AG04449 (cell line): ENCODE measurements at regions not wholly inside any gene's neighbourhood (a gene's known extent, or its start where the extent isn't known, plus 50 kb on each side); places are given as distances from the start of the nearest gene placed in this dataset.

Experiments
- CTCF ChIA-PET: fragments of 350-600 bp; formaldehyde crosslinking; extraction: SDS; loops from one replicate; lab custom pipeline; 2021; ENCODE audit warnings: antibody characterized with exemption; lab: Yijun Ruan, JAX
- POLR2A ChIA-PET: fragments of 400-600, 350-600 bp; formaldehyde crosslinking; extraction: SDS; loops from one replicate; lab custom pipeline; 2020; ENCODE audit warnings: antibody characterized with exemption, inconsistent platforms; lab: Yijun Ruan, JAX
- DNase-seq: peaks from one replicate; pipeline ENCODE4 v3.0.0-alpha.2; 2010; ENCODE audit warnings: low read depth, low spot score
- H3K4me3 ChIP-seq: 2 replicates; pipeline ENCODE4 v1.5.1; 2011; ENCODE audit warnings: low read depth, mild to moderate bottlenecking, control low read depth, low read length
- TF ChIP-seq, protein P1 (sequence below): IDR thresholded peaks from one replicate; pipeline ENCODE4 v1.5.1; 2011; ENCODE audit warnings: mild to moderate bottlenecking, moderate library complexity, low read length, control low read depth, inconsistent platforms; ENCODE audit not compliant: insufficient read depth; ENCODE audit errors: missing control alignments

DNA sequence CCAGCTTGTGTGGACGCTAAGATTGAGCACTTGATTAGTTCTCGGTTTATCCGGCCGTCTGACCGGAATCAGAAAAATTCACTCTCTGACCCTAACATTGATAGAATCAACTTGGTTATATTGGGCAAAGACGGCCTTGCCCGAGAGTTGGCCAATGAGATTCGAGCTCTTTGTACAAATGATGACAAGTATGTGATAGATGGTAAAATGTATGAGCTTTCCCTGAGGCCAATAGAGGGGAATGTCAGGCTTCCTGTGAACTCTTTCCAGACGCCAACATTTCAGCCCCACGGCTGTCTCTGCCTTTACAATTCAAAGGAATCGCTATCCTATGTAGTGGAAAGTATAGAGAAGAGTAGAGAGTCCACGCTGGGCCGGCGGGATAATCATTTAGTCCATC is 59.6 kb downstream of the ARHGAP35 start:
- DNase-seq, result no peak
- TF ChIP-seq, protein P1, sequence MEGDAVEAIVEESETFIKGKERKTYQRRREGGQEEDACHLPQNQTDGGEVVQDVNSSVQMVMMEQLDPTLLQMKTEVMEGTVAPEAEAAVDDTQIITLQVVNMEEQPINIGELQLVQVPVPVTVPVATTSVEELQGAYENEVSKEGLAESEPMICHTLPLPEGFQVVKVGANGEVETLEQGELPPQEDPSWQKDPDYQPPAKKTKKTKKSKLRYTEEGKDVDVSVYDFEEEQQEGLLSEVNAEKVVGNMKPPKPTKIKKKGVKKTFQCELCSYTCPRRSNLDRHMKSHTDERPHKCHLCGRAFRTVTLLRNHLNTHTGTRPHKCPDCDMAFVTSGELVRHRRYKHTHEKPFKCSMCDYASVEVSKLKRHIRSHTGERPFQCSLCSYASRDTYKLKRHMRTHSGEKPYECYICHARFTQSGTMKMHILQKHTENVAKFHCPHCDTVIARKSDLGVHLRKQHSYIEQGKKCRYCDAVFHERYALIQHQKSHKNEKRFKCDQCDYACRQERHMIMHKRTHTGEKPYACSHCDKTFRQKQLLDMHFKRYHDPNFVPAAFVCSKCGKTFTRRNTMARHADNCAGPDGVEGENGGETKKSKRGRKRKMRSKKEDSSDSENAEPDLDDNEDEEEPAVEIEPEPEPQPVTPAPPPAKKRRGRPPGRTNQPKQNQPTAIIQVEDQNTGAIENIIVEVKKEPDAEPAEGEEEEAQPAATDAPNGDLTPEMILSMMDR, result no peak
- no peak overlapping the region for H3K4me3 ChIP-seq
- POLR2A ChIA-PET, result no interaction called here
- CTCF ChIA-PET, result interaction anchor here (1.2 to 1.8 kb wide), 2 partner anchors 8 to 19 kb away, joined by 3 to 9 read pairs; no protein-coding TSS in a partner anchor

DNA sequence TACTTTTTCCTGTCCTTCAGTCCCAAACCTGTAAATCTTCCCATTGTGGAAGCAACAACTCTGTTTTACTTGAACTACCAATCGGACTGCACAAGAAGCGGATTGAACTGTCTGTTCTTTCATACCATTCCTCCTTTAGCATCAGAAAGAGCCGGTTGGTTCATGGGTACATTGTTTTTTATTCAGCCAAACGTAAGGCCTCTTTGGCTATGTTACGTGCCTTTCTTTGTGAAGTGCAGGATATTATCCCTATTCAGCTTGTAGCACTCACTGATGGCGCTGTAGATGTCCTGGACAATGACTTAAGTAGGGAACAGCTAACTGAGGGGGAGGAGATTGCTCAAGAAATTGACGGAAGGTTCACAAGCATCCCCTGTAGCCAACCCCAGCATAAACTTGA is 60.3 kb downstream of the ARHGAP35 start:
- no peak overlapping the region for H3K4me3 ChIP-seq
- POLR2A ChIA-PET, result no interaction called here
- no peak for DNase-seq
- TF ChIP-seq, protein P1, result no peak
- CTCF ChIA-PET, result interaction anchor here (1.8 kb wide), 1 partner anchor 8 kb away, joined by 9 read pairs; no protein-coding TSS in a partner anchor

DNA sequence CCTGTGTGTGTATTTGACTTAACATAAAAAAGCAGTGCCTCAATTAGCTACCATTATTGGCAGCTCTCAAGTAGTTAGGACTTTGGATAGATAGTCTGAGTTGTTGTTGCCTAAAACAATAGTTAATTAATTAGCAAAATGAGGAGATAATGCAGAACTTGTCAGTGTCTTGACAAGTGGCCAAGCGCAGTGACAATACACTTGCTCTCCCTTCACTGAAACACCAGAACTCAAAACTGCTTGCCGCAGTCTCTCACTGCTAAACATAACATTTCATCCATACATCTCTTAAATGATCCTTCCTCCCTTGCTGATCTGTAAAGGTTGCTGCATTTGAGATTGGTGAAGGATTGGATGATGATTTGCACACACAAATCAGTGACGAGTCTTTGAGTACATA is 61.7 kb downstream of the ARHGAP35 start:
- no peak overlapping the region for H3K4me3 ChIP-seq
- ChIA-PET POLR2A (no interaction called here), CTCF (interaction anchor here (2.2 kb wide), 1 partner anchor 8 kb away, joined by 6 read pairs; no protein-coding TSS in a partner anchor)
- DNase-seq, result no peak
- TF ChIP-seq, protein P1, result no peak

DNA sequence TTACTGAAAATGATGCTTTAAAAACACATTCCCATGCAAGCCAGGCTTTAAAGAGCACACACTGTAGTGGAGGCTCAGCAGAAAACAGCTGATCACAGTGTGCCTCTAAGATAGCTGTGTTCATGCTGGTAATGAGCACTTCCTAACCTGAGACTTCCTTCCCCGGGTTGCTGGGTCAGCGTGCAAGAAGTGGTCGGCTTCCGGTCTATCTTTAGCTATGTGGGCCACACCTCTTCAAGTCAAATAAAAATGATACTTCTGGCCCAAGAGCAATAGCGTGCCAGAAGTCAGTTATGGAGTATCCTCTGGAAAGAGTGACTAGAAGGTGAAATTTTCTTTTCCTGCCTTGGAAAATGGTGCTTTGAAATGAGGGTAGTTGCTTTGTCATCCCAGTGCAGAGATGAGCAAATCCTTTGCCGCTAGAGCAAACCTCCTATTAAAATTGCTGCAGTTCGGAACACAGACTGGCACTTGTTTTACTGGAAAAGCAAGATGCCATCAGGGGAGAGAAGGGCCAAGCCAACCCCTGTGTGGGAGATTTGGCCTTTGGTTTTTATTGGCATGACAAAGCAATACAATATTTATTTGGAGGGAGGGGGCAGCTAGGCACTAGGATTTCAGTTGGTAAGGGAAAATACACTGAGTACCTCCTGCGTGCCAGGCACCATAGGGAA is 64.2 kb downstream of the ARHGAP35 start:
- ChIA-PET POLR2A (interaction anchor here (1.0 kb wide), 1 partner anchor 44 kb away, joined by 4 read pairs; no protein-coding TSS in a partner anchor), CTCF (interaction anchor here (0.7 to 2.2 kb wide), 4 partner anchors 11 to 69 kb away, joined by 3 to 9 read pairs (median 4); no protein-coding TSS in a partner anchor)
- no peak overlapping the region for H3K4me3 ChIP-seq
- DNase-seq, result no peak
- TF ChIP-seq, protein P1, result no peak

DNA sequence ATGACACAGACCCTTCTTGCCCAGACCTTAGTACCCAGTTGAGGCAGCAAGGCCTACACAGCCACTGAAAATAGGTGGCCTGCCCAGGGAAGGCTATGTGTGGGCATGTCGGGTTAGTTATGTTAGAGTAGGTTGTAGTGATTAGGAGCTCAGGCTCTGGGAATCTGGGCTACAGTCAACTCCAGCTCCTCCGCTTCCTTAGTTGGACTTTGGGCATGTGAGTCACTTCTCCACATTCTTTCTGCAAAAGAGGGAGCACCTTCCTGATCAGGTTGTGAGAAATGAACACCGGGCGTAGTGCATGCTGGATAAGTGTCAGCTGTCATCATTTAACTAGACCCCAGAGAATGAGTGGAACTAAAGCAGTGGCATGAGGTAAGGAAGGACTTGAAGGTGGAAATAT is 64.8 kb downstream of the ARHGAP35 start:
- CTCF ChIA-PET, result interaction anchor here (0.7 to 1.4 kb wide), 3 partner anchors 11 to 69 kb away, joined by 3 to 7 read pairs (median 3); no protein-coding TSS in a partner anchor
- no peak overlapping the region for H3K4me3 ChIP-seq
- no peak for DNase-seq
- TF ChIP-seq, protein P1, result no peak
- POLR2A ChIA-PET, result interaction anchor here (1.0 kb wide), 1 partner anchor 45 kb away, joined by 4 read pairs; no protein-coding TSS in a partner anchor
